WTC11 (cell line): ENCODE measurements at regions not wholly inside any gene's neighbourhood (a gene's known extent, or its start where the extent isn't known, plus 50 kb on each side); places are given as distances from the start of the nearest gene placed in this dataset.

Experiments
- ATAC-seq: fragments of 200-7000 bp; cut with Tn5 transposase; 2 replicates; pipeline ENCODE4 v1.10.0; 2021; ENCODE audit warnings: mild to moderate bottlenecking, moderate library complexity
- CTCF ChIA-PET: fragments of 300-600 bp; sonication (Branson Sonifier 250); formaldehyde crosslinking; loops from one replicate; lab custom pipeline; 2021; ENCODE audit warnings: antibody characterized with exemption; lab: Charles Lee
- POLR2A ChIA-PET: fragments of 350-600 bp; sonication (Branson Sonifier 250); formaldehyde crosslinking; loops from one replicate; lab custom pipeline; 2021; ENCODE audit warnings: antibody characterized with exemption; lab: Charles Lee
- DNase-seq: peaks from one replicate; pipeline ENCODE4 v3.0.0; 2021; ENCODE audit warnings: low spot score
- H3K27ac Mint-ChIP-seq: 2 replicates; pipeline ENCODE4 v1.8.0; 2021; ENCODE audit warnings: mixed read lengths
- H3K27me3 Mint-ChIP-seq: 2 replicates; pipeline ENCODE4 v1.8.0; 2021; ENCODE audit warnings: low read depth, mild to moderate bottlenecking, moderate library complexity, mixed read lengths
- H3K36me3 Mint-ChIP-seq: 2 replicates; pipeline ENCODE4 v1.8.0; 2021; ENCODE audit warnings: mixed read lengths
- H3K4me1 Mint-ChIP-seq: 2 replicates; pipeline ENCODE4 v1.8.0; 2022; ENCODE audit warnings: mixed read lengths
- H3K4me3 Mint-ChIP-seq: 2 replicates; pipeline ENCODE4 v1.8.0; 2021; ENCODE audit warnings: mild to moderate bottlenecking, moderate library complexity, mixed read lengths
- H3K9me3 Mint-ChIP-seq: 2 replicates; pipeline ENCODE4 v1.8.0; 2021; ENCODE audit warnings: mixed read lengths
- AFF4 ChIP-seq: sonication (generic); formaldehyde crosslinking; IDR thresholded peaks from 2 replicates; pipeline ENCODE4 v1.8.1; 2023; ENCODE audit warnings: mild to moderate bottlenecking, missing genetic modification reagents, borderline replicate concordance
- ARID4B ChIP-seq: sonication (generic); formaldehyde crosslinking; IDR thresholded peaks from 2 replicates; pipeline ENCODE4 v1.8.0; 2023; ENCODE audit warnings: missing genetic modification reagents, mild to moderate bottlenecking, borderline replicate concordance
- CDX4 ChIP-seq: fragments of 250-450 bp; sonication (Bioruptor Pico); IDR thresholded peaks from 2 replicates; pipeline ENCODE4 v1.9.0; 2021; ENCODE audit warnings: moderate library complexity, mild to moderate bottlenecking, inconsistent platforms, borderline replicate concordance
- CREB1 ChIP-seq: sonication (generic); formaldehyde crosslinking; IDR thresholded peaks from 2 replicates; pipeline ENCODE4 v1.8.0; 2023; ENCODE audit warnings: mild to moderate bottlenecking, missing genetic modification reagents
- E2F4 ChIP-seq: sonication (generic); formaldehyde crosslinking; IDR thresholded peaks from 2 replicates; pipeline ENCODE4 v1.8.1; 2022; ENCODE audit warnings: low read depth, mild to moderate bottlenecking, moderate library complexity, missing genetic modification reagents, borderline replicate concordance
- ESRRA ChIP-seq: sonication (generic); formaldehyde crosslinking; IDR thresholded peaks from 2 replicates; pipeline ENCODE4 v1.8.1; 2022; ENCODE audit warnings: mild to moderate bottlenecking, missing genetic modification reagents, borderline replicate concordance
- FOXK1 ChIP-seq: sonication (generic); formaldehyde crosslinking; IDR thresholded peaks from 2 replicates; pipeline ENCODE4 v1.8.0; 2022; ENCODE audit warnings: mild to moderate bottlenecking, moderate library complexity, missing genetic modification reagents
- FOXP1 ChIP-seq: sonication (generic); formaldehyde crosslinking; IDR thresholded peaks from 2 replicates; pipeline ENCODE4 v1.8.0; 2022; ENCODE audit warnings: missing genetic modification reagents, mild to moderate bottlenecking, moderate library complexity, borderline replicate concordance
- GABPB1 ChIP-seq: sonication (generic); formaldehyde crosslinking; IDR thresholded peaks from 2 replicates; pipeline ENCODE4 v1.8.1; 2023; ENCODE audit warnings: mild to moderate bottlenecking, missing genetic modification reagents
- MYBL2 ChIP-seq: sonication (generic); formaldehyde crosslinking; IDR thresholded peaks from 2 replicates; pipeline ENCODE4 v1.8.1; 2023; ENCODE audit warnings: mild to moderate bottlenecking, moderate library complexity, missing genetic modification reagents
- NFYB ChIP-seq: sonication (generic); formaldehyde crosslinking; conservative IDR thresholded peaks from 2 replicates; pipeline ENCODE4 v1.8.0; 2022; ENCODE audit warnings: low read depth, missing genetic modification reagents
- NR3C1 ChIP-seq: sonication (generic); formaldehyde crosslinking; conservative IDR thresholded peaks from 2 replicates; pipeline ENCODE4 v1.8.1; 2023; ENCODE audit warnings: low read depth, mild to moderate bottlenecking, missing genetic modification reagents
- OVOL2 ChIP-seq: fragments of 250-450 bp; sonication (Bioruptor Pico); IDR thresholded peaks from 2 replicates; pipeline ENCODE4 v1.9.0; 2021; ENCODE audit warnings: mild to moderate bottlenecking, borderline replicate concordance
- PREB ChIP-seq: sonication (generic); formaldehyde crosslinking; IDR thresholded peaks from 2 replicates; pipeline ENCODE4 v1.8.1; 2022; ENCODE audit warnings: mild to moderate bottlenecking, missing genetic modification reagents, moderate library complexity, borderline replicate concordance
- SMAD4 ChIP-seq: sonication (generic); formaldehyde crosslinking; IDR thresholded peaks from 2 replicates; pipeline ENCODE4 v1.8.0; 2022; ENCODE audit warnings: mild to moderate bottlenecking, missing genetic modification reagents
- TEAD1 ChIP-seq: sonication (generic); formaldehyde crosslinking; IDR thresholded peaks from 2 replicates; pipeline ENCODE4 v1.8.0; 2022; ENCODE audit warnings: mild to moderate bottlenecking, missing genetic modification reagents
- TEAD4 ChIP-seq: sonication (generic); formaldehyde crosslinking; IDR thresholded peaks from 2 replicates; pipeline ENCODE4 v1.8.0; 2022; ENCODE audit warnings: mild to moderate bottlenecking, missing genetic modification reagents
- USF1 ChIP-seq: sonication (generic); formaldehyde crosslinking; IDR thresholded peaks from 2 replicates; pipeline ENCODE4 v1.8.0; 2022; ENCODE audit warnings: mild to moderate bottlenecking, missing genetic modification reagents
- ZBTB43 ChIP-seq: sonication (generic); formaldehyde crosslinking; IDR thresholded peaks from 2 replicates; pipeline ENCODE4 v1.8.1; 2023; ENCODE audit warnings: mild to moderate bottlenecking, missing genetic modification reagents
- ZNF512 ChIP-seq: sonication (generic); formaldehyde crosslinking; IDR thresholded peaks from 2 replicates; pipeline ENCODE4 v1.8.1; 2022; ENCODE audit warnings: missing genetic modification reagents, borderline replicate concordance

- TF ChIP-seq AFF4 (CRISPR knock-in tag) (no peak), SMAD4 (CRISPR knock-in tag) (no peak), FOXK1 (CRISPR knock-in tag) (no peak), GABPB1 (no peak)
These were observed 168.2 kb downstream of the C4orf33 start (continued) for GRCh38 chr4:129264008-129264657.

GRCh38 chr4:129278868-129279267 lies 182.9 kb downstream of the C4orf33 start:
- no peak for DNase-seq
- Mint-ChIP-seq H3K4me1 (no peaks in the 10 kb centered on the region), H3K4me3 (no peak overlapping the region), H3K36me3 (no peaks in the 10 kb centered on the region), H3K27ac (no peak overlapping the region), H3K27me3 (no peaks in the 10 kb centered on the region), H3K9me3 (no peaks in the 10 kb centered on the region)
- ChIA-PET POLR2A (no interaction called here), CTCF (no interaction called here)
- no peak for ATAC-seq
- TF ChIP-seq USF1 (CRISPR knock-in tag) (no peak), MYBL2 (CRISPR knock-in tag) (no peak), FOXP1 (CRISPR knock-in tag) (no peak), TEAD1 (CRISPR knock-in tag) (no peak), E2F4 (CRISPR knock-in tag) (no peak), NR3C1 (CRISPR knock-in tag) (no peak), CDX4 (CRISPR knock-in tag) (no peak), ESRRA (no peak), OVOL2 (CRISPR knock-in tag) (no peak), CREB1 (no peak), TEAD4 (CRISPR knock-in tag) (no peak), ZBTB43 (no peak), ZNF512 (CRISPR knock-in tag) (no peak), ARID4B (CRISPR knock-in tag) (no peak), NFYB (CRISPR knock-in tag) (no peak), PREB (CRISPR knock-in tag) (no peak)
